ENCODE measurements at regions not wholly inside any gene's neighbourhood (a gene's known extent, or its start where the extent isn't known, plus 50 kb on each side); places are given as distances from the start of the nearest gene placed in this dataset.

GRCh38 chr2:140085674-140086073, 1305.5 kb upstream of the NXPH2 start:
- no peak for TF ChIP-seq CTCF (optimal IDR thresholded peaks at IDR 0.05 in 1 of 3, IDR thresholded peaks at IDR 0.05 in 1 of 3, conservative IDR thresholded peaks at IDR 0.05 in 1 of 3; ENCODE audit: extremely low read depth in 1 of 3, insufficient read depth in 2 of 3, low read length in 3 of 3)
- TF ChIP-seq EZH2 (IDR thresholded peaks at IDR 0.05; ENCODE audit: low read length): no peak
